ENCODE measurements at regions not wholly inside any gene's neighbourhood (a gene's known extent, or its start where the extent isn't known, plus 50 kb on each side); places are given as distances from the start of the nearest gene placed in this dataset.

DNA sequence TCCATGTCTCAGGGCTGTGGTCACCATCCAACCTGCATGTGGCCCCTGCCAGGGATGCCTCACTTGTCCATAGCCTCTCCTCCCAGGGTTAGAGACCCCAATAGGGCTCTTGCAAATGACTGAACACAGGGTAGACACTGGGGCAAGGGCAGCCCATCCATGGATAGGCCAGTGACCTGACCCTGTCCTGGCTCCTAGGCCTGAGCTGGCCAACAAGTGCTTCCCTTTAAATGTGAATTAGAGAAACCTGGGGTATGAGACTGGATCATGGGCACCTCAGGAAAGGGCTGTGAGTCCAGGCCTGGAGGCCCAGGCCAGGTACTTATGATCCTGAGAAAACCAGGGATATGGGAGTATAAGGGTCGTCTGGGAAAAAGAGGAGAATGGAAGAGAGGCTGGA lies 64.5 kb downstream of the COPS8 start:
- no peak for DNase-seq

DNA sequence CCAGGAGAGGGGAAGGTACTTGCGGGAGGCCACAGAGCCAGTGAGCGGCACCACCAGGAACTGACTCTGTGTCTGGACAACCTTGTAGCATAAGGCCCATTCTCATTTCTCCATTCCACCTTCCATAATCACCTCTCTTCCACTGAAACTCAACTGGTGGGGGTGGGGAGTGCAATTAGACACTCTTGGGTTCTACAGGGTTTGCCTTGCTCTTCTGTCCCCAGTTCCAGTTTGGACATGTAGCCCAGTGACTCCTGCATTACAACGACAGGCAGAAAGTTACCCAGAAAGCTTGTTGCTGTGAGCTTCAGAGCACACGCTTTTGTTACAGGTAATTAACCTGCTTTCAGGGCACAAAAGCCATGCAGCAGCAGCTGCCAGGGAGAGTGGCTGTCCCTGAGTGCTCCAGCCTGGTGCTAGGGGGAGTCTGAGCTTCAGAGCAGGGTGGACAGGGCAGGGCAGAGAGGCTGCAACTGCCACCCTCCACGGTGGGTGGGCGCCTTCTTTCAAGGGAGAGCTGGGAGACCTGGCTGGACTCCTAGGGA lies 65.2 kb downstream of the COPS8 start:
- no peak for DNase-seq

DNA sequence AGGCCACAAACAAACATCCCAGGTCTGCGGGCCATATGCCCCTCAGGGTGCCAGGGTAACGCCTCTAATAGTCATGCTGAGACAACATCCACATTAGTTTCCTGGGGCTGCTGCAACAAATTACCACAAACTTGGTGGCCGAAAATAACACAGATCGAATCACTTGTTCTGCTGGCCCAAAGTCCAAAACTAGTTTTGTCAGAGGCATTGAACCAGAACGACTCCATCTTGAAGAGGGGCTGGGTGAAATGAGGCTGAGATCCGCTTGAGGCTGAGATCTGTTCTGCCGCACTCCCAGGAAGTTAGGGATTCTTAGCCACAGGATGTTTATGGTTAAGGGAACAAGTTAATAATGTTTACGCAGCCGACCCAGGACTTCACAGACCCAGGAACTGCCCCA lies 66.7 kb downstream of the COPS8 start:
- DNase-seq: no peak

DNA sequence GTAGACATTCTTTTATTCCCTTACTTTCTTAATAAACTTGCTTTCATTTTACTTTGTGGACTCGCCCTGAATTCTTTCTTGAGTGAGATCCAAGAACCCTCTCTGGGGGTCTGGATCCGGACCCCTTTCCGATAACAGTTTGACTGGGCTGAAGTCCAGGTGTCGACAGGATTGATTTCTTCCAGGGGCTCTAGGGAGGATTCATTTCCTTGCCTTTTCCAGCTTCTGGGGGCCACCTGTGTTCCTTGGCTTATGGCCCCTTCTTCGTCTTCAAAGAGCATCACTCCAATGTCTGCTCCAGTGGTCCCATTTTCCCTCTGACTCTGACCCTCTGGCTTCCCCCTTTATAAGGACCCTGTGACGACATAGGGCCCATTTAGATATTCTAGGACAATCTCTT lies 67.5 kb downstream of the COPS8 start:
- DNase-seq: no peak

DNA sequence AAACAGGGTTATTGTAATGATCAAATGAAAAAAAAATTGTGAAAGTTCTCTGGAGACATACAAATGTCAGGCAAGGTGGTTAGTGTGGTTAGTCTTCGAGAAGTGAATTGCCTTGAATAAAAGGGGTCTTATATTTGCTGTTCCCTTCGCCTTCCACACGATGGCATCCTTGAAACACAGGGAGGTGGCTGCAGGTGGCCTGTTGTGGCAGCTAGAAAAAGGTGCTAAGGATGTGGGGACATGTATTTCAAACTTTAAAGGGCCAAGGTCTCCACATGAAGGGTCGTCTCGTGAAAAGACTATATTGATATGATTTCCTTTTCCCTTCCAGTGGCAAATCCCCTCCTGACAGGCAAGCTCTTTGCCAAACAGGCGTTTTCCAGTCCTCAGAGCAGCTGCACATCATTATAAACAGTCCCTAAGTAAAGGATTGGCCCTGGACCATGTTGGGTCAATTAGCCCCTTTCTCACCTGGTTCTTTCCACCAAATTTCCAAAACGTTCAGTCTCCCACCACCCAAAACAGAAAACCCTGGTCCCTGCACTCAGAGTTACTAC lies 68.5 kb downstream of the COPS8 start:
- peak; percentile 6 to 7 for DNase-seq

DNA sequence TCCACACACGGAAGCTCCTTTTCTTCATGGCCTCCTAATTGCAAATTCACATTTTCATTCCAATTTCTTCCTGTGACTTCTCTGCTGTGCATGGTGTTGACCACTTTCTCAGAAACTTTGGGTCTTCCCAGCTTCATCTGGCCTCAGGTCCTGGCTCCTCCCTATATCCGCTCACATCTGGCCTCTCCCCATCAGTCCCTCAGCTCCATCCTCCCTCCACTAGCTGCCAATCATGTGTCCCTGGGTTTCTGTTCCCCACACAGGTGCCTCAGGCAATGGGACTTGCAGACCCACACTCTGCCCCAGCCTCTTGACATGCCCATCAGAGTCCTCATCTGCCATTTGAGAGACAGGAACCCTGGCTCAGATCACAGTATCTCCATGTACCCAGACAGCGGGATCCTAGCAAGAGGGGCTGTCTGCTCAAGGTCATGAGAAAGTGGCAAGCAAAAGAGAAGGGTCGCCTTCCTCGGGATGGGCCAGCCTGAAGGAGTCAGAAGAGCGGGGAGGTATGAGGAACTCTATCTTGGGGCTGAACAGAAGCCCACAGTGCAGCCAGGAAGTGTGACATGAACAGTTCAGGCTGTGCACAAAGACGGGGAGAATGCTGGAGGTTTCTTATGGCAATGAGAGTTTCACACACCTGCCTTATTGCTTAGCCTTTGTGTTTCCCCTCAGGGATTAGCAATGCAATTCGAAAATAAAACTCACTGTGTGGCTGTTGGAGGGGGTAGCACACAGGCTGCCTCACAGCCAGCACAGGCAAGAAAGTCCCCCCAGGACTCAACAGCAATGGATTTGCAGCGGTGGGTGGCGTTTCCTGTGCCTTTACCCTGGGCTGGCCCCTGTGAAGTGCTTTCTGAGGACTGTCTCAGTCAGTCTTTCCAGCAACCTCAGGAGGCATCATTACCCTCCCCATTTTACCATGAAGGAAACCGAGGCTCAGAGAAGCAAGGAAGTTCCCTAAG lies 69.5 kb downstream of the COPS8 start:
- no peak for DNase-seq

DNA sequence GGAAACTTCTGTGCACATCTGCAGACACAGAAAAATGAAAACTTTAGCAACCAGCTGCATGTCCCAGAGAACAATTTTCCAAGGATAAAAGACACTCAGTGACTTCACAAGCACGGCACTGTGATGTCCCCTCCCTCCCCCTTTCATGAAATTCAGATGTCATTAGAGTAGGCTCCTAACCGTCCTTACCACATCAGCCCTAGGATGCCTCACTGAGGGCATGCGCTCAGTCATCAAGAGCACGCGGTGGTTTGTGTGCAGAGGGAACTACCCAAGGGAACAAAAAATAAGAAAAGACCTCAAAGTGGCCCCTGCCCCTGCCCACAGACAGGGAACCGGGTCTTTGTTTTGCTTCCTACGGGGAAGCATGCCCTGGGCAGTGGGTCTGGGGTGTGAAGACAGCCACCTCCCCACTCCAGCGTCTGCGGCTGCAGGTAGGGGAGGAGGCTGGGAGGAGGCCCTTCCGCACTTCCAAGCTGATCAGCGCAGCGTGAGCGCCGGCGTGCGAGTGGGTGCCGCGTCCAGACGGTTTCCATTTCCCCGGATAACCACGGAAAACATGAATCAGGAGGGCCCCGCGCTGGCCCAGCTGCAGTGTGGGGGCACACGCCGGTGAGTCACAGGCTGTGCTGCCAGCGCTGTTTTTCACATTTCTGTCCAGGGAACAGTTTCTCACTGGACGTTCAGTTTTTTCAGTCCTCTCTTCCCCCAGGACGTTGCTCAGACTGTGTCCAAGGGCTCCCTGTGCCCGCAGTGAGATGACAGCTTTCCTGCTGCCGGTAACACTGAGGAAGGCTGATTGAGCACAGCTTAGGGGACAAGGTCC lies 70.6 kb downstream of the COPS8 start:
- no peak for DNase-seq

DNA sequence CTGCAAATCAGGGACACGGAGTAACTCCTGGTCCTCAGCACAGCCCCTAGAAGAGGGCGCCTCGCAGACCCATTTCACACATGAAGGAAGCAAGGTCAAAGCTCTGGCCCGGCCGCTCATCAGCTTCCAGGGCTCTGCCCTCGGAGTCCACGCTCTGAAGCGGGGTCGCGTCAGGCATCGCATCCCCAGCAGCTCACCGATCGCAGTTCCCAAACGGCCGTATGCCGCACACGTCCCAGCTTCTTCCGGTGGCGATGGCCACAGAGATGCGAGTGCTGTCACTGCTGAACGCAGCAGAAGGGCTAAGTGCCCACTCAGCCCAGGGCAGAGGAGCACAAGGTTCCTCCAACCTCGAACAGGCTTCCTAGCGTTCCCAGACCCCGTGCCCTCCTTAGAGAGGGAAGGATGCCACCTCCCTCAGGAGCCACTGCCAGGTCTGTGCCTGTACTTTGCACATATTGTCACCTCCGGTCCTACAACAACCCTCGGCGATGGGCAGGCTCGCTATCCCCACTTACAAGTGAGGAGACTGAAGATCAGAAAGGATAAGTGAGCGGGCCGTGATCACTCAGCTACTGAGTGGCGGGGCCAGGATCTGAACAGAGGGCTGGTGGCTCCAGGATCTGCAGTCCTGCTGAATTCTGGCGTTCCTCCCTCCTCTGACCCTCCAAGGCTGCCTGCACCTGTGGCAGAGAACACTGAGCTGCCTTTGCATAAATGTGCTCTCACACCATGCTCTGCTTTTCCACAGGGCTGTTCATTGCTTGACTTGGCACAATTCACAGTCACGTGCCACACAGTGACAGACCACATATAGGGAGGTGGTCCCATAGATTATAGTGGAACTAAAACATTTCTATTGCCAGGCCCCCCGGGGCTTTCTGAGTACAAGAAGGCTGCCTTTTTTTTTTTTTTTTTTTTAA lies 71.4 kb downstream of the COPS8 start:
- no peak for DNase-seq

DNA sequence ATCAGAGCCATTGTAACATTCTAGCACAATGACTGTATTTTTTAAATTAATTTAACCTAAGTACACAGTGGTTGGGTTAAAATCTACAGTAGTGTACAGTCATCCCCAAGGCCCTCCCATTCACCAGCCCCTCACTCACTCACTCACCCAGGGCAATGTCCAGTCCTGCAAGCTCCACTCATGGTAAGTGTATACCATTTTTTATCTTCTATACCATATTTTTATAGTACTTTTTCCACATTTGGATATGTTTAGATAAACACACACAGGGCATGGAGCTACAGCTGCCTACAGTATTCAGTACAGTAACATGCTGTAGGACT lies 72.1 kb downstream of the COPS8 start:
- no peak for DNase-seq

DNA sequence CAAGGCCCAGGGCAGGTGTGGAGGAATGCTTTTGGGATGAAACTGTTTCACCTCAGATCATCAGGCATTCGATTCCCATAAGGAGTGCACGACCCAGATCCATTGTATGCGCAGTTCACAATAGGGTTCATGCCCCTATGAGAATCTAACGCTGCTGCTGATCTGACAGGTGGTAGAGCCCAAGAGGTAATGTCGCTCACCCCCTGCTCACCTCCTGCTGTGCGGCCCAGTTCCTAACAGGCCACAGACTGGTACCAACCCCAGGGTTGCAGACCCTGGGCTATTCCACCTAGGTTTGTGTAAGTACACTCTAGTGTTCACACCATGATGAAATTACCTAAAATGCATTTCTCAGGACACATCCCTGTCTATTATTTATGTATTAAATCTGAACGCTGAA lies 72.5 kb downstream of the COPS8 start:
- DNase-seq: no peak

DNA sequence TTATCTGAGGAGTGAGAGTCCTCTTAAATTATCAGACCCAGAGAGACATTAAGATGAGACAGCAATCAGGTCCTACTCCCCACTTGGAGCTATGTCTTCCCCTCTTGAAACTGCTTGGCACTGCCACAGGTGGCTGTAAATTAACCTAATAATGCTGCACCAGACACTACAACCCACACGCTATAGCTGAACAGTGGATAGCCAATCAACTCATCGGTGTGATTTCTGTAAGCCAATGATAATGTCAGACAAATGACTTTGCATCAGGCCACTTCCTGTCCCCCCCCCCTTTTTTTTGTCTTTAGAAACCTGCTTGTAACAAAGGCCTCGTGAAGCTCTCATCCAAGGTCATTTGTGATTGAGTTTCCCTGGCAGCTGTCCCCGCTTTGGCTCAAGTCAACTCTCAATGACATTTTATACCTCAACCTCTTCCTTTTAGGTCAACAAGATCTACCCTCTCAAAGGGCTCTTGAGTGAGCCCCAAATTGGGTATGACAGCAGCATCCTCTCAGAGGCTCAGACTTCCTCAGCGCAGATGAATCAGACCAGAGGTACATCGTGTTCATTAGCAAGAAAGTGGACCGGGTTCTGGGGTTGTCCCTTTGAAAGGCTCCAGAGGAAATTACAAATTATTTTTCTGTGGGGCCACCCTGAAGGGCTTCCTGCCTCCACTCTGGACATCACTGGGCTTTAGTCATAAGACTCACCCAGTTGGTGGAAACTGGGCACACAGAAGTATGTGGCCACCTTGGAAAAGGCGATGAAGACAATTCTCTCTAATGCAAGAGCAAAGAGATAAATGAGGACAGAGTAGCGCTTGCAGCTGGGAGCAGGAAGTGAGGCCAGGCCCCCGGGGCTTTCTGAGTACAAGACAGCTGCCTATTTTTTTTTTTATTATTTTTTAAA lies 73.6 kb downstream of the COPS8 start:
- no peak for DNase-seq

DNA sequence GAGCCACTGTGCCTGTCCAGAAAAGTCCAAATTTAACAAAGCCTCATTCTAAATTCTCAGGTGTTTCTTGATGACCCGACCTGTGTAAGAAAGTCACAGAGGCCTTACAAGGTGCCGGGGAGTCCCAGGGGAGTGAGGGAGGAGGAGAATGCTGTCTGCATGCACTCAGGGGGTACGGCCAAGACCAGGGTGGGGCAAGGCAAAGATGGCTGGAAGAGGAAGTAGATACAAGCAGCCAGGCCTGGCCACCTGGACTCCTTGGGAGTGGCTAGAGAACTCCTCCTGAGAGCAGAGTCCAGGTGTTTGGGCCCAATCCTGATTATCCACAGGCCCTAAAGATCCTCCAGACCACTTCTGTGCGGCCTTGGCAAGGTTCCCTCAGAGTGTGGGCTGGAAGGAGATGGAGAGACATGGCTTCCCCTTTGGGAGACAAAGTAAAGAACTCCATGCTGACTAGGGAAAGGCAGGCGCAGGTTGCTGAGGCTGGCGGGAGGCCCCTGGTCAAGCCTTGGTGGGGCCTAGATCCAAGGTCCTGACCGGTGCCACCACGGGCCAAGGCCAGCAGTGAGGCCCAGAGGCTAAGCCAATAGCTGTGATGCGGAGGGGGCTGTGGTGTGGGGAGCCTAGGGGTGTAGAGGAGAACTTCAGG lies 74.7 kb downstream of the COPS8 start:
- no peak for DNase-seq

DNA sequence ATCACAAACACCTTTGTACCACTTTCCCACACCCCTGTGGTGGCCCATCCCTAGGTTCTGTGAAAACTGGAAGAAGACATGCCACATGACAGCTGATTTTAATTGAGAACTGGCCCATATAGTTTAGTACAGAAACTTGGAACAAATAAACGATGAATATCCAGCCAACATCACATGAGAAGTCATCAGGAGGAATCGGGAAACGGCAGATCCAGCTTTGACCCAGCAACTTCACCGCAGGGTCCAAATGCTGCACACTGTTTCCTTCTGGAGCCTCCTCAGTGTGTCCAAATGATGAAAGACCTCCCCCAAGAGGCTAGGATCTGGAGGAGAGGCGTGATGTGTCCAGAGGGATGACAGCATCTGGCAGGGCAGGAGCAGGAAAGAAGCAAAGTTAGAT lies 75.5 kb downstream of the COPS8 start:
- DNase-seq: no peak

DNA sequence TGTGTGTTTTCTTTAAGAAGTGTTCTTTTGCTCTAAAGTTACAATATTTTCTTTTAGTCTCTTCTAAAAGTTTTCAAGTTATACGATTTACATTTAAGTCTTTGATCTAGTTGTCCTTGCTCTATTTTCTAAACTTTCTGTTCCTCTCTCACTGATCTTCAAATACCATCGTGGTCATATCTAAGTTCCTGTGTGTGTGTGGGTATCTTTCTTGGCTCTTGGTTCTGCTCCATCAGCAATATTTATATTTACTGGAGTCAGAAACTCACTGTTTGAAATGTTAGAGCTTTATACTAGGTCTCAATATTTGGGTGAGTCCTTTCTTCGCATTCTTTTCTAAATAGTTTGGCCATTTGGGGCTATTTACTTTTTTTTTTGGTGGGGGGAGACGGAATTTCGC lies 77.3 kb downstream of the COPS8 start:
- DNase-seq: no peak

DNA sequence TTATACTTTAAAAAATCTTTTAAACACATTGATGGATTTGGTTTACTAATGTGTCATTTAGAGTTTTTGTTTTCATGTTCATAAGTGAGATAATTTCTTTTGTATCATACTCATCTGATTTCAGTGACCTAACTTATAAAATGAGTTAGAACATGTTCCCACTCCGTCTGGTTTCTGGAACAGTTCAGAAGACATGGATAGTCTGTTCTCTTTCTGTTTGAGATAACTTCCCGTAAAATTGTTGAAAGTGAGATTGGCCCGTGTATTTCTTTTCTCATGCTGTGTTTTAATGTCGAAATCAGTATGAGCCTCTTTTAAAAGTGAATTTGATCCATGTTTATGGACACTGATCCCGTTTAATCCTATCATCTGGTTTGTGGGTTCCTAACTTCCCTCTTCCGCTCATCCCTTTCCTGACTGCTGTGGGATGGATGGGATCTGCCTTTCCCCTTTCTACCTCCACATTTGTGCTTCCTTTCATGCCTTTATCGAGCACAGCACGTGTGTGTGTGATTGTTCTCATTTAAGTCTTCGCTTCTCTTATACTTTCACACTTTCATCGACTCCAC lies 78.9 kb downstream of the COPS8 start:
- DNase-seq: no peak

DNA sequence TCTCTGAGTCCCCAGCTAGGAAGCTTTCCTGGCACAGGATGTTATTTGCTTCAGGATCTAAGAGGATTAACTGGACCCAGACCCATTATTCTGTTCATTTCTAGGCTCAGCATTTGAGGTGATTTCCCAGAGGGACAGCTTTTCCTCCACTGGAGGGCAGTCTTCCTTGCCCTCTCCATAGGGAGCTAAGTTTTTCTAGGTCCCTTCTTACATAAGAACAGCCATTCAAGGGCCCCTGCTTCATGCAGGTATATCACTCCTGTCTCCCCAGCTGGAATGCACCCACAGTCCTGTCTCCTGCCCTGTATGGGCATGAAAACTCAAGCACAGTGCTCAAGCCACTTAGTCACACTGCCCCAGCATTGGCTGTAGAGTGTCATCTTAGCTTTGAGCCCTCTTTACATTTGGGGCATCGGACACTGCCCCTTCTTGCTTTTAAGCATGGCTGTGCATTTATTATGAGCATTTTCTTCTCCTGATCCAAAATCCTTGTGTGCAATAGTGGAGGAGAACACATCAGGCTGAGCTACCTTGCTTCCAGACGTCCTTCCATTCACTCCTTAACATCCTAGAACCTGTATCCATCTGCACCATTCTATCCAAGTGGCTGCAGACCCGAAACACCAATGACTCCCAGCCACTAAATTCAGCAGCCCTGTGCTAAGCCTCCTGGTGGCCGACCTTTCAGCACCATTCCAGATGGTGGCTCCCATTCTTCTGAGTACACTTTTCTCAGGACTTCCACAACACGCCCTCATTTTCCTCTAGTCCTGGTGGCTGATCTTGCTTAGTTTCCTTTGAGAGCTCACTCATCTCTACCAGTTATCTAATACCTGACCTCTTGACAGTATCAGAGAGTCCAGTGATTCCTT lies 80.0 kb downstream of the COPS8 start:
- no peak for DNase-seq

DNA sequence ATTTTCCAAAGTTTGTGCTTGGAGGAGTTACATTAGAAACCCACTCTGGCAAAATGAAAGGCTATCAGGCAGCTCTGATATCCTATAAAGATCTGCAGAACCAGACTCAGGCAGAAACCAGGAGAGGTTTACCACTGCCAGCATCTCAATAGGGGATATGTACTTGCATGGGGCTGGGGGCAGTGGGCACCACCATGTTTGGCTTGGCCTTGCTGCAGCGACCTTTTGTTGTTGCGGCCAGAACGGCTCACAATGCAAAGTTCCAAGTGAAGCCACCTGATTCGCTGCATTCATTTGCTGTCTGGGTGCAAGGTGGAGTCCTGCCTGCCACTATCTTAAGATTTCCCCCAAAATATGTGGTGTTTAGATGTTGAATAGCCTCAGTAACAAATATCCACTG lies 81.3 kb downstream of the COPS8 start:
- no peak for DNase-seq

DNA sequence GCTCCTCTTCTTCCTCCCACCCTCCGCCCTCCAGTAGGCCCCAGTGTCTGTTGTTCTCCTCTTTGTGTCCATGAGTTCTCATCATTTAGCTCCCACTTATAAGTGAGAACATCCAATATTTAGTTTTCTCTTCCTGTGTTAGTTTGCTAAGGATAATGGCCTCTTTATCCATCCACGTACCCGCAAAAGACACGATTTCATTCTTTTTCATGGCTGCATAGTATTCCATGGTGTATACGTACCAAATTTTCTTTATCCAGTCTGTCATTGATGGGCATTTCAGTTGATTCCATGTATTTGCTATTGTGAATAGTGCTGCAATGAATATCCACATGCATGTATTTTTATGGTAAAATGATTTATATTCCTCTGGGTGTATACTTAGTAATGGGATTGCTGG lies 82.2 kb downstream of the COPS8 start:
- no peak for DNase-seq

DNA sequence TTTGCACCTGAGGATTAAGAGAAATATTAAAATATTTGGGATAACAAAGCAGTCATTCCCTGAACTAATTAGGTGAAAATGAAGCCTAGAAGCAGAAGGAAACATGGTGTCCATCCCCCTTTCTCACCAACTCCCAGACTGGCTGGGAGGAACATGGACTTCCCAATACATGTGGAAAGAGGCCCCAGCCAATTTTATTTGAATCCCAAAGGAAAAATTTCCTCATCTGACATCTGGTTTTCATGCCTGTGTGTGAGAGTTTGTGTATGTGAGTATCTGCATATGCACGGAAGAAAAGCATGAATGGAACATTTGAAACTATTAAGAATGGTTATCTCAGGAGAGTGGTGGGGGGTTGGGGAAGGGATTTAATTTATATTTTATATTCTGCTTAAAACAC lies 84.3 kb downstream of the COPS8 start:
- no peak for DNase-seq
